ENCODE measurements at regions not wholly inside any gene's neighbourhood (a gene's known extent, or its start where the extent isn't known, plus 50 kb on each side); places are given as distances from the start of the nearest gene placed in this dataset.

DNA sequence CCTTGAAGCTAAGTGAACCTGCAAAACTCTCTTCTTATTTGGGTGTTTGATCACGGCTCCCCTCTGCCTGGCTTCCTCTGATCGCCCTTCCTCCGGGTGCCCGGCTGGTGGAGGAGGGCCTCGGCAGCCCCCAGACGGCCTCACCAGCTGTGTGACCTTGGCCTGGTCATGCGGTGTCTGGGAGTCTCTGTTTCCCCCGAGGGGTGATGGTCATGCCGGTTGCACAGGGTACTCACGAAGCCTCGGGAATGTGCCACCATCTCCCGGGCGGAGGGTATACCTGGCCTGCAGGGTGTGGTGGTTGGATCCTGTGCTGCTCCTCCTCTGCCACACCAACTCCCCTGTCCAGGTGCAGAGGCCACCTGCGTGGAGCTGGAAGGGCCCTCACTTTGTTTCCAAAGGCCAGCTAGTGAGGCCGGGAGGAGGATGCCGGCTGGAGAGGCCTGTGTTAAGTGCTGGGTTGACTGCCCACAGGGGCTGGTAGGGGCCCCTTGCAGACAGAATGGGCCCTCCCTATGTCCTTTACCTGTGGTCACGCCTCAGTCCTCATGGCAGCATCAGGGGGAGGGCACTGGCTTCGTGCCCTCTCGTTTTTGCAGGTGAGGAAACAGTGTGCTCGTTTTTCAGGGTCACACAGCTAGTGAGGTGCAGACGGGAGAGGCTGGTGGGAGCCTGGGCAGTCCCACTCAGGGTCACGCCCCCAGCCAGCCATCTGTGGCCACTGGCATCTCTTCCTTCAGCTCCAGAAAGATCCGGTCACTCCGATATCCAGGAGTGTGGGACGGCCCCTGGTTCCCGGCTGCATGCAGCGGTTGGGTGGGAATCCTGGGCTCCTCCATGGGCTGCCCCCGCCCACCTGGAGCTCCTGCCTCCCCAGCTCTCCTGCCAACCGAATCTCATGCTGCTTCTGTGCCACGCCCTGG, 148.5 kb upstream of the GSE1 start:
- no peak for DNase-seq (ENCODE audit: low read depth in 2 of 3, low spot score in 2 of 3)

DNA sequence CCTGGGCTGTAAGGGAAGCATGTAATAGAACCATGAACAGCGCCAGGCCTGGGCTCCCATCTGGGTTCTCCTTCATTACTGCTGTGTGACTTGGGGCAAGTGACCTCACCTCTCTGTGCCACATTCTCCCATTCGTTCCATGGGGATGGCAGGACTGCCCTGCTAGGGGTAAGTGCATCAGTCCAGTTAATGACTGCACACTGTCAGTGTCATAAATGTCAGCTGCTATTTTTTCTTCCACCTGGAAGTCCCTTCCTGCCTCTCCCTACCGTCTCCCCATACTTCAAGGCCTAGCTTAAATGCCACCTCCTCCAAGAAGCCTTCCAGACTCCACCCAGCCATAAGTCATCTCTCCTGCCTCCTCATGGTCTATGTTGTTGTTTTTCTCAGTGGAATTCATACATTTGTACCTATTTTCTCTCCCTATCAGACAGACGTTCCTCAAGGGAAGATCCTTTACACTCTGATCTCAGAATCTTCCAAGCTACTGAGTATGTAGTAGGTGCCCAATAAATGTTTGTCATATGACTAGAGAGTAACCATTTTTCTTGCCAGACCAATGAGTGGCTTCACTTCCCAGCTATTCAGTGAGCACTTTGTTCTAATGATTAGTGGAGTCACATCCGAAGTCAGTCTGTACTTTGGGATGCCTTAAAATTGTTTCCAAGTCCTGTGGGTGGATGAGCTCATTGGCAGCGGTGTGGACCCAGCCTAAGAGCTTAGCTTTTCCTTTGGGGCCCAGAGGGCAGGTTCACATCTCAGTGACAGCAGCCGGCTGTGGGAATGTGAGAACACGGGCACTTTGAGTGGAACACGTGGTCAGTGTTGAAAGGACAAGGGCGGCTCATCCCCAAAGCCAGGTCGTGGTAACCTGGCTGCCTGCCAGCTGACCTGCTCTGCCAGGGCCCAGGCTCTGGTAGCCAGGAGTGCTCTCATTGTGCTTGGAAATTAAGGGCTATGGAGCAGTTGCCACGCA, 147.5 kb upstream of the GSE1 start:
- DNase-seq (ENCODE audit: low read depth in 2 of 3, low spot score in 2 of 3): no peak

DNA sequence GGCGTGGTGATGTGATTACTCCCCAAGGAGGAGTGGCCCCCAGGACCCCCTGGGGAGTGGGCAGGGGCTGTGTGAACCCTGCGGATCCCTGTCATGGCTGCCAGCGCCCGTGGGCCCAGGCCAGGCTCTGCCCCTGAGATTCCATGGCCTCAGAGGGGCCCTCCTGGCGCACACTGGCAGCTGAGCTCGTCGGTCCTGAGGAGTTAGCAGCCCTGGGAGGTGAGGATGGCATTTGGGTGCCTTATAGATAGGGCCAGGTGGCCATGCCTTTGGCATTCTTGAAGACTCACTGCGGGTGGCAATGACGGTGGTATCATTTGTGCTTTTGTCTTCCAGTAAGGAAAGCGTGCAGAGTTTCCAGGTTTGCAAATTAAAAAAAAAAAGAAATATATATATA, 146.8 kb upstream of the GSE1 start:
- DNase-seq (ENCODE audit: low read depth in 2 of 3, low spot score in 2 of 3): no peak

DNA sequence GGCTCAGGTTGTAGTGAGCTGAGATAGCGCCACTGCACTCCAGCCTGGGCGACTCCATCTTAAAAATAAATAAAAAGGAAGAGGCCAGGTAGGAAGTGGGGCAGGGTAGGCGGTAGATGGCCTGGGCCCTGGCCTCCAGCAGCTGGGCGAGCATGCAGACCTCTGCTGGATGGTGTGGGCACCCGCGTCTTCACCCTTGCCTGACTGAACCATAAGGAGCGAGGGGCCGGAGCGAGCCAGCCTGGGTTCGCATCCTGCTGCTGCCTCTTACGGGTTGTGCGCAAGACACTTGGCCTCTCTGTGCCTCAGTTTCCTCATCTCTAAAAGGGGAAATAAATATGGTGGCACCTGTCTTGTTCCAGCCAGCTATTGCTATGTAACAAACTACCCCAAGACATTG, 146.1 kb upstream of the GSE1 start:
- no peak for DNase-seq (ENCODE audit: low read depth in 2 of 3, low spot score in 2 of 3)

DNA sequence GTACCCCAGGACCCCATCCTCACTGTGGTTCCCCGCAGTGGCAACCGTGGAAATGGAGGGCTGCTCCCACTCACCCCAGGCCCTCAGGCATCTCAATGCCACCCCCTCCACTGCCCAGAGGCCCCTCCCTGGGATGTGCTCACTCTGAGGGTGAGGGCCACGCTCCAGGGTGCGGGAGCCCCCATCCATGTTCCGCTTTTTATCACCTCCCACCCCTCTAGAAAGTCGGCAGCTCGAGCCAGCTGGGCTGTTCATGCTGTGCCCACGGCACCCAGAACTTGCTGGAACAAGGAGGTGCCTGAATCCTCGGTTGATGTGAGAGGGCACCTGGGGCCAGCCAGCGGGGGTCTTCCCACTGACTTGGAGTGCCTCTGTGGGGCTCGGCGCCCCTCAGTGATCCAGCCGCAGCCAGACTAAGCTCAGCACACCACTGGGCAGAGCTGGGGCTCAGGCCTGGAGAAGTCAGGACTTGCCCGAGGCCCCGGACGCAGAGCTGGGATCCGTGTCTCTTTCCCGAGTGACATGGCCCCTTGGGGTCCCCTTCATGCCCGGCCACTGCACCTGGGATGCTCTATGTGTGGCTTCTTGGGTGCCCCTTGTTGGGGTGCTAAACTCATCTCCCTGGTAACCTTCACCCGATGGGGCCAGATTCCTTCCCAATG, 143.1 kb upstream of the GSE1 start:
- DNase-seq (ENCODE audit: low read depth in 2 of 3, low spot score in 2 of 3): no peak

DNA sequence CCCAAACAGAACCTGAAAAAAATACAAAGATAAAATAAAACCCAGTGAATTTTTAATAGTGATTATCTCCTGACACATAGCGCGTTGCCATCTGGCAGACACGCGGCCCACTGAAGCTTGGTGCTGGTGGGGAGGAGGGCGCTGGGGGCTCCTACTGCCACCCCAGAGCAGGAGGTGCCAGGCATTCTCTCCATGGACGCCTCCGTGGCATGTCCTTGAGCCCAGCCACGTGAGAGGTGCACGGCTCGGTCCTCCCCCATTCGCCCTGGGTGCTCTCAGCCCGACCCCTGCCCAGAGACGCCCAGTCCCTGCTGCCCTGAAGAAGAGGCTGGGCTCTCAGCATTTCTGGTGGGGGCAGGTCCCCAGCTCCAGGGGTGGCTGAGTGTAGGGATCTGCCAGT, 142.2 kb upstream of the GSE1 start:
- DNase-seq (ENCODE audit: low read depth in 2 of 3, low spot score in 2 of 3): no peak

DNA sequence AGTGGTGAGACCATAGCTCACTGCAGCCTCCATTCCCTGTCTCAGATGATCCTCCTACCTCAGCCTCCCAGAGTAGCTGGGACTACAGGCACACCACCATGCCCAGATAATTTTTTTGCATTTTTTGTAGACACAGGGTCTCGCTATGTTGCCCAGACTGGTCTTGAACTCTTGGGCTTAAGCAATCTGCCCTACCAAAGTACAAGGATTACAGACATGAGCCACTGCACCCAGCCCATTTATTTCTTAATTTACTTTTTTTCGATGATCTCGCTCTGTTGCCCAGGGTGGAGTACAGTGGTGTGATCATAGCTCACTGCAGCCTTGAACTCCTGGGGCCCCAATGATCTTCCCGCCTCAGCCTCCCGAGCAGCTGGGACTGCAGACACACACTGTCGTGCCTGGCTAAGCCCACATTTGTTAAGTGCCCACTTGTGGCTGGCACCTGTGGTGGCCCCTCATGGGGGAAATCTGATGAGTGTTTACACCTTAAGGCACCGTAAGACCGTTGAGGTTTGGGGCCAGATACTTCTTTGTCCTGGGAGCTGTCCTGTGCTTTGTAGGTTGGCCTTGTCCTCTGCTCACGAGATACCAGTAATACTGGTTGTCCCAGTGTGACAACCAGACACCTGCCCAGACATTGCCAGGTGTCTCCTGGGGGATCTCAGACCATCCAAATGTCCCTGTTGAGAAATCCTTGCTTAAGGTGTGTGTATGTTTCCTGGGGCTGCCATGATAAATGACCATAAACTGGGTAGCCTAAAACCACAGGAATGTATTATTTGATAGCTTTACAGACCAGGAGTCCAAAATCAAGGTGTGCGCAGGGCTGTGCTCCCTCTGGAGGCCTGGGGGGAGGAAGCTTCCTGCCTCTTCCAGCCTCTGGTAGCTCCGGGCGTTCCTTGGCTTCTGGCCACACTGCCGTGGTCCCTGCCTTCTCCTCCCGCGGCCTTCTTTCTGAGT, 141.4 kb upstream of the GSE1 start:
- no peak for DNase-seq (ENCODE audit: low read depth in 2 of 3, low spot score in 2 of 3)

DNA sequence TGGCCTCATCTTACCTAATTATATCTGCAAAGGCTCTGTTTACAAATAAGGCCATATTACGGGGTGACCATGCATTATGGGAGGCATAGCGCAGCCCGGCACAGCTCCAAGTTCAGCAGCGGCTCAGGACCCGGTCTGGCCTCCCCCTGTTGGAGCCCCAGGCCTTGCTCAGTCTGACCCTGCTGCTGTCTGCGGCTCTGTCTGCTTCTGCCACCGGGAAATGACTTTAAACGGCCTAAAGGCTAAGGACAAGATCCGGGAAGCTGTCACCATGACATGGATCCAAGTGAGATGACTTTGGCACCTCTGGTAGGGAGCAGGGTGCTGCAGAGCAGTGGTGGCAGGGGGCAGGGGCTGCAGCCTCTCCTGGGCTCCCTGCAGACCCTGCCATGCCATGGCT, 140.6 kb upstream of the GSE1 start:
- no peak for DNase-seq (ENCODE audit: low read depth in 2 of 3, low spot score in 2 of 3)

DNA sequence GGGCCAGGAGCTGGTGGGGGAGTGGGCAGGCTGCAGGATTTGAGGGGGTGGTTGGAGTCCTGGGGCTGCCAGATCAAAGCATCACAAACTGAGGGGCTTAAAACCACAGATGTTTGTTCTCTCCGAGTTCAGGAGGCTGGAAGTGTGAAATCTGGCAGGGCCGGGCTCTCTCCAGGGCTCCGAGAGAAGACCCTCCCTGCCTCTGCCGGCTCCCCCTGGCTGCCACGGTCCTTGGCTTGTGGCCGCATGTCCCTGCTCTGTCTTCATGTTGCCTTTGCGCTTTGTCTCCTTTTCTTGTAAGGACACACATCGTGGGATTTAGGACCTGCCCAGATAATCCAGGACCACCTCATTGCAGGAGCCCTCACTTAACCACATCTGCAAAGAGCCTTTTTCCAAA, 139.8 kb upstream of the GSE1 start:
- no peak for DNase-seq (ENCODE audit: low read depth in 2 of 3, low spot score in 2 of 3)

DNA sequence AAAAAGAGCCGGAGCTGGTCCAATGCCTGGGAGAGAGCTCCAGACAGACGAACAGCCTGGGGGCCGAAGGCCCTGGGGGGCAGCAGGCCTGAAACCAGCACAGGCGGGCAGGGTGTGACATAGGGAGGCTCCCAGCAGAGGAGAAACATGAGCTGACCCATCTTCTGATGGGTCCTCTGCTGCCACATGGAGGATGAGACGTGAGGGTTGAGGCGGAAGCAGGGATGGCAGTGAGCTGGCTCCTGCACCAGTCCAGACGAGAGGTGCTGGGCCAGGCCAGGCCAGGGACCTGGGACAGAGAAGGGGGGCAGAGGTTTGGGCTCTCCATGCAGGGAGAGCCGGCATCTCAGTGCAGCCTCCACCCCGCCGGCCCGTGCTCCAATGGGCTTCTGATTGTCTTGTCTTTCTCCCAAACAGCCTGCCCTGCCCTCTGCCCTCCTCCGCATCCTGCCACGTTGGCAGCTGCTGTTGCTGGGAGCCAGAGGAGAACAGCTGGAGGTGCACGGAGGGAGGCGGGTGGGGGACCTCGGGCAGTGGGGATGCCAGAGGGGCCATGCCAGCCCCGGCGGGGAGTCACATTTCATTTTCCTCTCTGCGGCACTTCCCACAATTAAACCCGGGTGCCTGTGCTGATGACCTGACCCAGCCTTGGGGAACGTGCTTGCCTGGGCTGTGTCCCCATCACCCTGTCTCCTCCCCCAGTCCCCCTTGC, 139.1 kb upstream of the GSE1 start:
- DNase-seq (ENCODE audit: low read depth in 2 of 3, low spot score in 2 of 3): no peak

DNA sequence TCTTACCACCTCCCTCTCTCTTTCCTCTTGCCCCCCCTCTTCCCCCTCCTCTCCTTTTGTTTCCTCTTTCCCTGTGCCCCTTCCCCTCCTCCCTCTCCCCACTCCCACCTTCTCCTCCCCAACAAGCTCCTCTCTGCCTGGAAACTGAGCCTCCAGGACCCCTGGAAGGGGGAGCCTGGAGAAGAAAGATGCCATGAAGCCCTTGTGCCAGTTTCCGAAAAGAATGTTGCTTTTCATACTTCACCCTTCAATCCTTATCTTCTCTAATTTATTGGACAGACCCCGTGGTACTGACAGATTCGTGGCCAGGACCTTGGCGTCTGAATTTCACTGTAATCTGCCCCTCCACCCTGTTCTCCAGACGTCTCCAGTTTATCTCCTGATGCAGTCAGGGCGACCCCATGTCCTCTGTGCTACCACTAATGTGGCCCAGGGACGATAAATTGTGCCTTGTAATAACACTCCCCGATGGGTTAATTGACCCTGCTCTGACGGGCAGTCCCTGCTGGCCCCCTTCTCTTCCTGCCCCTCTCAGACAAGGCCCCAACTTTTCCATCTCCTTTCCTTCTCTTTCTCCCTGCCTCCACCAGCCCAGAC, 138.4 kb upstream of the GSE1 start:
- DNase-seq (ENCODE audit: low read depth in 2 of 3, low spot score in 2 of 3): no peak

DNA sequence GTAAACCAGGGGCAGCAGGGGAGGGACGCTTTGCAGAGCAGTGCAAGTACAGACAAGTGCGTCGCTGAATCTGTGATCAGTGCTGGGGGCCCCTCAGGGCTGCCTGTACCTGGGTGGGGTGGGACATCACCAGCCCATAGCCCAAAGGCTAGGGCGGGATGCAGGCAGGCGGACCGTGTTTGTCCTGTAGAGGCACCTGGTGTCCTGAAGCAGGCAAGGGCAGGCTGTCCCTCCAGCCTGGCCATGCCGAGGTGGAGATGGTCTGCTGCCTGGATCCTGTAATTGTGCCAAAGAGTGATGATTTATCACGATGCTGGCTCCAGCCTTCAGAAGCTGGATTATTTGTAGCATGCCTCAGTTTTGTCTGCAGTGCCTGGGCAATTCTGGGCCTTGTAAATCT, 137.9 kb upstream of the GSE1 start:
- DNase-seq (ENCODE audit: low read depth in 2 of 3, low spot score in 2 of 3): no peak

DNA sequence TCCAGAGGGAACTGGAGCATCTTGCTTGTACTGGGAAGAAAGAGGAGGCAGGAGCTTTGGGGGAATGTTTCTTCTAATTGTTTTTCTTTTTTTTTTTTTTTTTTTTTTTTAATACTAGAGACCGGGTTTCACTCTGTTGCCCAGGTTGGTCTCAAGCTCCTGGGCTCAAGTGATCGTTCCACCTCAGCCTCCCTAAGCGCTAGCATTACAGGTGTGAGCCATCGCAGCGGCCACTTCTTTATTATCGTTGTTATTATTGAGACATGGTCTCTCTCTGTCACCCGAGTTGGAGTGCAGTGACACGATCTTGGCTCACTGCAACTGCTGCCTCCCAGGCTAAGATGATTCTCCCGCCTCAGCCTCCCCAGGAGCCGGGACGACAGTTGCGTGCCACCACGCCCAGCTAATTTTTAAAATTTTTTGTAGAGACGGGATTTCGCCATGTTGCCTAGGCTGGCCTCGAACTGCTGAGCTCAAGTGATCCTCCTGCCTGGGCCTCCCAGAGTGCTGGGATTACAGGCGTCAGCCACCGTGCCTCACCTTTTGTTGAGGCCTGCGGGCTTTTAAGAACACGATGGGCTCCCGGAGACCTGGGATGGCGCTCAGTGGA, 137.3 kb upstream of the GSE1 start:
- DNase-seq (ENCODE audit: low read depth in 2 of 3, low spot score in 2 of 3): no peak

DNA sequence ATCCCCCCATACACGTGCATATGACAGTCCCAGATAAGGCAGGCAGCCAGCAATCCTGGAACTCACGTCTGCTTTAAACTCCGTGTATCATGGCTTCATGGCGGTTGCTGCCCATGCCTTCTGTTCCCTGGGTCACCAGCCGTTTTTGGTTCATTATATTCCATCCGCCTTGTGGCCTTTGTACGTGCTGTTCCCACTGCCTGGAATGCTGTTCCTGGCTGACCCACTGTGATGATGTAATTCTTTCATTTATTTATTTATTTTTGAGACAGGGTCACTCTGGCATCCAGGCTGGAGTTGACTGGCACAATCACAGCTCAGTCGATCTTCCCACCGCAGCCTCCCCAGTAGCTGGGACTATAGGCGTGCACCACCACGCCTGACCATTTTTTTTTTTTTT, 136.7 kb upstream of the GSE1 start:
- no peak for DNase-seq (ENCODE audit: low read depth in 2 of 3, low spot score in 2 of 3)

DNA sequence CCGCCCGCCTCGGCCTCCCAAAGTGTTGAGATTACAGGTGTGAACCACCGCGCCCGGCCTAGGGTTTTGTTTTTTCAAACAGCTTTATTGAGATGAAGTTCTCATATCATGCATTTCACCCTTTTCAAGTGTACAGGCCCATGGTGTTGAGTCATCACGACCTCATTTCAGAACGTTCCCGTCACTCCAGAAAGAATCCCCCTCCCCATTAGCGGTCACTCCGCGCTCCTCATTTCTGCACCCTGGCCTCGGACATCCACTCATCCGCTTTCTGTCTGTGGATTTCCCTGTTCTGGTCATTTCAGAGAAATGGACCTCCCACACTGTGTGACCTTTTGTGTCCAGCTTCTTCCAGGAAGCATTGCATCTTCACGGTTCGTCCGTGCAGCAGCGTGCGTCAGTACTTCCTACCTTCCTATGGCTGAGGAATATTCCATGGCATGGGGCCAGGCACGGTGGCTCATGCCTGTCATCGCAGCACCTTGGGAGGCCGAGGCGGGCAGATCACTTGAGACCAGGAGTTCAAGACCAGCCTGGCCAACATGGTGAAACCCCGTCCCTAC, 135.2 kb upstream of the GSE1 start:
- no peak for DNase-seq (ENCODE audit: low read depth in 2 of 3, low spot score in 2 of 3)

DNA sequence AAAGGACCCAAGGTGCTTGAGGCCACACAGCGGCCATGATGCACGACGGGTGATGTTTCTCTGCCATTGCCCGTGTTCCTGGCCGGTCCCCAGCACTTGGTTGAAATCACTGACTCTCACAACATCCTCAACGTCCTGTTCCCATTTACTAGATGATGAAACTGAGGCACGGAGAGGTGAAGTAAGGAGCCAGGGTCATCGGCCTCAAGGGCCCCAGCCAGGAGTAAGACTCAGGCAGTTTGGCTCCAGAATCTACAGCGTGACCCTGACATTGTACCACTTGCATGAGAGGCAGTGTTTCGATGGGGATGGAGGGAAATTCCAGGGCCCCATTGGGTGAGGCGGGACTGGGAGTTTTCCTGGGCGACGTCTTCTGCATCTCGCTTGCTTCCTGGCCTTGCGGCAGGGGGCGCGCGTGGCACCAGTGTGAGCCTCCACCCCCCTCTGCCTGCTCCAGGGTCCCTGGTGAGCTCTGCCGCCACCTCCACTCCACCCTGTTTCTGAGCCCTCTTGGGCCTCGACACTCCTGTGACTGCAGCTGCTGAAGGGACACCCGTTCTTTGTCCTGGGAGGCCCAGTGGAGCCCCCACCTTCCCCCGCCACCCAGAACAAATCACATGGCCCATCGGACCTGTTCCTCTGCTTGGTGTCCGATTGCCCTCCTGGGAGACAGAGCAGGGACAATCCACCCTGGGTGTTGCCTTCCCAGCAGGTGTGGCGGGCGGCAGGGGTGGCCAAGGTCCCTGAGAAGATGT, 133.0 kb upstream of the GSE1 start:
- DNase-seq (ENCODE audit: low read depth in 2 of 3, low spot score in 2 of 3): no peak

DNA sequence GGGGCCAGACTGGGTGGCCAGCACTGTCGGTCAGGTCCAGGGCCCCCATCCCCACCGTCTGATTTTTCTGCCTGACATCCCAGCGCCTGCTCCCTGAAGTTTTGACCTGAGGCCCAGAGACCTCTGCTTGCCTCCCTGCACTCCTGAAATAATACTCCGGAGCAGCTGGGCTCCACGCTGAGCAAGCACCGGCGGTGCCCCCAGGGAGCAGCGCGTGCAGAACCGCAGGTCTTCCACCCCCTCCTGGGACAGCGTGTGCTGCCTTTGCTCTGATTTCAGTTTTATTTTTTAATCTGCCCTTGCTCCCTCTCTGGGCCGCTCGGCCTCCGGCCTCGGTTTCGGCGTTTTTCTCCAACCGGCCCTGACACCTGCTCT, 132.4 kb upstream of the GSE1 start:
- DNase-seq (ENCODE audit: low read depth in 2 of 3, low spot score in 2 of 3): no peak

DNA sequence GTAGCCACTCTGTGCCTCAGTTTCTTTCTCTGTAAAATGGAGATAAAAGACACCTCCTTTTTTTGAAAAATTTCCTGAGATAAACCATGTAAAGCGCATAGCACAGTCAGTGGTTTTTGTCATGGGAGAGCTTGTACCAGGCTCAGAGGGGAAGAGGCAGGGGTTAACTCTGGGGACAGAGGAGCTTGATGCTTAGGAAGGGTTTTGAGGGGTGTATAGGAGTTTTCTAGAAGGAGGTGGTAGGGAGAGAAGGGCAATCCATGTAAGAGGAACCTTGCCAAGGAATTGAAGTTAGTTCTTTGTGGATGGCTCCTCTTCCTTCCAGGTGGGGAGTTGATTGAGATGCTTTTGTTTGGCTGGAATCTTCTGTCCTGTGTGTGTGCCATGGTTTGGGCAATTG, 131.9 kb upstream of the GSE1 start:
- DNase-seq (ENCODE audit: low read depth in 2 of 3, low spot score in 2 of 3): no peak

Data from activated CD8-positive, alpha-beta memory T cell treated with anti-CD3 and anti-CD28 coated beads for 48 hours (primary cell).